NOMO-1 treated with dmso at 0.1 percent for 144 hours (cell line): ENCODE measurements at regions not wholly inside any gene's neighbourhood (a gene's known extent, or its start where the extent isn't known, plus 50 kb on each side); places are given as distances from the start of the nearest gene placed in this dataset.
"Not testable (repeated sequence)": the region's sequence is repeated elsewhere in the genome, so short reads cannot be mapped to it uniquely, and the experiment has no call there.

Experiments used
- DNase-seq: peaks from one replicate; lab custom pipeline; 2025; ENCODE audit not compliant: unreplicated experiment; lab: John Stamatoyannopoulos, UW

DNA sequence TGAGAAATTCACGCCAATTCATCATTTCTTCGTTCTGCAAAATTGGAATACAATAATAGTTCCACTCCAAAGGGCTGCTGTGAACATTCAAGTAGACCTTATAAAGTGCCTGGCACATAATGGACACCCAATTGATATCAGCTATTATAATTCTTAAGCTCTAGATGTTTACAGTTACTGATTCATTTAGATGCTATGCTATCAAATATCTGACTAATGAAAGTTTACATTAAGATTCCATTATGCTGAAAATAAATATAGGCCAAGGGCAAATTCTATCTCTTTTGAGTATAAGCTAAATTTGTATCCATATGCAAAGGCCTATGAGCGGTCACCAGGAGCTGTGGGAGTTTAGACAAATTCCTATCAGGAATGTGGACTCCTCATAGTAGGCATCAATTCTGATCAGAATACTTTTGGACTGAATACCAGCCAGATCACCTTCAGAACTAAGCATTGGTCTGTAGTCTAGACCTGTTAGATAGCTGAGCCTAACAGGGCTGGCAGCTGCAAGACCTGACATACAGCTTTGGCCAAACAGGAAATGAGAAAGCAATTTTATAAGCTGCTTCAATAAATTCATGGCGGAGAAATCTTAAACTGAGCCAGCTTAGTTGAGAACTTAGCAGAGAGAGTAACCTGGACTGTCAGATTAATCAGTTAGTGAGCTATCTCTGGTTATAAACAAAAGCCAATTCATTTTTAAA, 384.3 kb upstream of the ACTRT1 start:
- no peak for DNase-seq

DNA sequence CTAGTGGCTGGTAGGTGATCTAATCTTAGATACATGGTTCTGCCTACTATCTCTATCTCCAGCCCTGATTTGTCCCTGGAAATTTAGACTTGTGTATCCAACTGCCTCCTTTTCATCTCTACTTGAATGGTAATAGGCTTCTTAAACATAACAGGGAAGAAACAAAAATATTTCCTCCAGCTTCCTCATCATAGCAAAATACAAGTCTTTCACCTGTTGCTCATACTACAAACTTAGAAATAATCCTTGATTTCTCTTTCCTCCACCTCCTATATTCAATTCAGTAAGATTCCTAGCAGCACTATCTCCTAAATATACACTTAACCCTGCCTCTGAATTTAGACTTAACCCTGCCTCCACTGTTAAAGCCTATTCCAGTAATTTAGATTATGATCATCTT, 373.3 kb upstream of the ACTRT1 start:
- no peak for DNase-seq

DNA sequence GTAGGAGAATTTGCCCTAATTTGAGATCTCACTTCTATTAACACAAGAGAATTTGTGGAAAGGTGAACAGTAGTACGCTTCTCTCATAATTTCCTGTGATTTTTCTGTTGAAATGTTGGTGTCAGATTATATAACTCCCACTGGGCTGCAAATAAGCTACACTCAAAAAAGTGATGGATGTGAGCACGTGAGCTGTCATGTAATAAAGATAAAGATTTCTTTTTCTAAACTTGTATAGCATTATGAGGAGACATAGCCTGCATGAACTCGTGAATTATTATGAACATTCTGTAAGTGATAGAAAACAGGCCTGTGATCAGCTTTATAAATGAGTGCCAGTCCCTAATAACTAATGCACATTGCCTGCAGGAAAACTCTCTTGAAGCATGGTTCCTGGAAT, 356.6 kb upstream of the ACTRT1 start:
- DNase-seq: no peak

DNA sequence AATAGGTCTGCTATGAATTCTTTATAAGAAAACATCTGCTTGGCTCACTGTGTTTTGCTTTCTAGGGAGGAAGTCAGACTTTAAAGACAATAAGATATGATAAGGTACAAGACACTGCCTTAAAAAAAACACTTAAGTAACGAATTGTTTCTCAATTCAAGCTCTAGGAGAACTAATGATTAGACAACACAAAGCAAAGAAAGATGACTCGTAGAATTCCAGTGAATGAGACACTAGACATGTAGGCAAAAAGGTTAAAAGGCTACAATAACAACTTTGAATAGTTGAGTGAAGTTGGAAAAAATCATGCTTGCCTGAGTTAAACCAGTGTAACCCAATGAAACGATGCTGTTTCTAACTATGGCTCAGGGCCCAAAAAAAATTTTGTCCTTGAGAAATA, 344.4 kb upstream of the ACTRT1 start:
- DNase-seq: no peak

DNA sequence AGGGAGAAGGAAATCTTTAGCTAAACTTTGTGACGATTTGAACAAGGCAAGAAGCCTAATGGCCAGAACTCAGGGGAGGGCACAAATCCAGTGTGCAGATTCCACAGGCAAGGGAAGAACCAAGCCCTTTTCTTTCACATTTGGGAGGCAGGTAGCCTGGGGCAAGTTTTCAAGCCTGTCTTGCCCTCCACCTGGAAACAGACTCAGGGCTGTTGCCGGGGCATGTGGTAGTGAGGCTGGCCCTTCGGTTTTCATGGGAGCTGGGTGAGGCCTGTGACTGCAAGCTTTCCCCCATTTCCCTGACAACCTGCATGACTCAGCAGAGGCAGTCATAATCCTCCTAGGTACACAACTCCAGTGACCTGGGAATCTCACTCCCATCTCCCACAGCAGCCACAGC, 331.6 kb upstream of the ACTRT1 start:
- DNase-seq: not testable (repeated sequence)

DNA sequence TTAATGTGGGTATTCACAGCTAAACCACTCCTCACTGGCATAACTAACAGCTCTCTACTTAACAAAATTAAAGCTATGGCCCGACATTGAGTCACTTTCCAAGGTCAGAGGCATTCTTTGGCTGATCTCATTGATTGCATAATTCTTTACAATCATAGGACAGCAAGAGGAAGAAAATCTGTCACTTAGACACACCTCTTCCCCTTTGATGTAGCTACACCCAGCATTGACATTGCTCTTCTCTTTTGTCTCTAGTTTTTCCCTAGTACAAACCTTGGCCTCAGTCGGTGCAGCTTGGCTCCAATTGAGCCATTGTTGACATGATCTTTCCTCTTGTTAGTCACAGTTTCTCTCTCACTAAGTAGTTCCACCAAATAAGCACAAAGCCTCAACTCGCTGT, 313.3 kb upstream of the ACTRT1 start:
- no peak for DNase-seq

DNA sequence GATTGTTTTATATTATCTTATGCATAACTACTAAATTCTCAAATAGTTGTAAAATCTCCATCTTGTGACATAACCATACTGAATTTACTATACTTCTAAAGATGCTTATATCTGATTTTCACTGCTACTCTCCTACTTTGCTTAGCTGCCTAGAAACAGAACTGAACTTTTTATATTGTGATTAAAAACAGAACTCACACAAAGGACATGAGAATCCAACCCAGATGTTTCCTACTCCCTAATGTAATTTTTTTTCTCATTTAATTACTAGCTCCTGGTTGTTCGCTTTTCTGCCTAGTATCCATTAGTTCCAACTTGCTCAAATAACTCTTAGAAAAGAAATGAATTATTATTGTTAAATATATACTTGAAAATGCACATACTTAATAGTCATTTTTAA, 283.5 kb upstream of the ACTRT1 start:
- no peak for DNase-seq

DNA sequence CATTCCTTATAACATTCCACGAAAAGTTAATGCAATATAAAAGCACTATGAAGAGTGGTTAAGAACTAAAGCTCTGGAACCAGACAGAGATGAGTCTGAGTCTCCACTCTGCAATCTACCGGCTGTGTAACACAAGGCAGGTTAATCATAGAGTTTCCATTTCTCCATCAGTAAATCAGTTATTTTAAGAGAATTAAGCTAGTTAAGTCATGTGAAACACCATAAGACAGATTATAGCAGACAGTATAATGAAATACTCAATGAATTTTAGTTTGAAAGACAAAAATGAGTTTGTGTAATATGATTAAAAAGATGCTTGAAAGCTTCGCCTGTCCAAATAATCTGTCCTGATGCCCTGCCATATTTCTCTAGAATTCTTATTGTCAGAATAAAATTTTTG, 282.6 kb upstream of the ACTRT1 start:
- DNase-seq: no peak

DNA sequence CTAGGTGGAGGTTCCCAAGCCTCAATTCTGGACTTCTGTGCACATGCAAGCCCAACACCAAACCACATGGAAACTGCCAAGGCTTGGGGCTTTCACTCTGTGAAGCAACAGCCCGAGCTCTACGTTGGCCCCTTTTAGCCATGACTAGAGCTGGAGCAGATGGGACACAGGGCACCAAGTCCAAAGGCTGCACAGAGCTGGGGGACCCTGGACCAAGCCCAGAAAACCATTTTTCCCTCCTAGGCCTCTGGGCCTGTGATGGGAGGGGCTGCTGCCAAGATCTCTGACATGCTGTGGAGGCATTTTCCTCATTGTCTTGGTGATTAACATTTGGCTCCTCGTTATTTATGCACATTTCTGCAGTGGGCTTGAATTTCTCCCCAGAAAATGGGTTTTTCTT, 258.7 kb upstream of the ACTRT1 start:
- DNase-seq: no peak

DNA sequence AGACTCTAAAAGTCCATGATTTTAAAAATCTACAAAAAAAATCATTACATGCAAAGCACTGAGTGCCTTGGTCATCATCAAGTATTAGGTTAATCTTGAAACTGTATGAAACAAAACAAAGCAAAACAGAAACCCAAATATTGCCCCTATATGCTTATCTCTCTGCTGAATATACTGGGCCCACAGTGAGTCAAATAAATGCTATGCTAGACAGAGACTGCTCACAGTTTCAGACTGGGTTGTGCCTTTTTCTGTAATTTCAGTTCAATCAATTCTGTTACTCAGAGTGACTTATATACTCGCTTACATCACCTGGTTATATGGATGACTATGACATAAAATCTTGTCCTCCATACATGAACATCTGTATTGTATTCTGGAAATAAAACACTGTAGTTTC, 257.1 kb upstream of the ACTRT1 start:
- no peak for DNase-seq

DNA sequence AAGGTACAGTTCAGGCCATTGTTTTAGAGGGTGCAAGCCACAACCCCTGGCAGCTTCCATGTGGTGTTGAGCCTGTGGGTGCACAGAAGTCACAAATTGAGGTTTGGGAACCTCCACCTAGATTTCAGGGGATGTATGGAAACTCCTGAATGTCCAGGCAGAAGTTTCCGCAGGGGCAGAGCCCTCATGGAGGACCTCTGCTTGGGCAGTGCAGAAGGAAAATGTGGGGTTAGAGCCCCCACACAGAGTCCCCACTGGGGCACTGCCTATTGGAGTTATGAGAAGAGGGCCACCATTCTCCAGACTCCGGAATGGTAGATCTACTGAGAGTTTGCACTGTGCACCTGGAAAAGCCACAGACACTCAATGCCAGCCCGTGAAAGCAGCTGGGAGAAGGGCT, 242.0 kb upstream of the ACTRT1 start:
- no peak for DNase-seq

DNA sequence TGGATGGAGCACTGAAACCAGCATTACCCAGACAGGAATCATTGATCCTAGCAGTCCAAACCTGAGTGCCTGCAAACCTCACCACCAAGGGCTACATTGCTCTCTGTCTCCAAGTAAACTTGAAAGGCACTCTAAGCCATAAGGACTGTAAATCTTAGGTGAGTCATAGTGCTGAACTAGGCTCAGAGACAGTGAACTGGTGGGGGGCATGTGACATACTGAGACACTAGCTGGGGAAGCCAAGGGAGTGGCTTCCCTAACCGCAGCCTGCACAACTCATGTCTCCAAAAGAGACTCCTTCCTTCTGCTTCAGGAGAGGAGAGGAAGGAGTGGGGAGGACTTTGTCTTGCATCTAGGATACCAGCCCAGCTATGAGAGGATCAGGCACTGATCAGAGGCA, 235.5 kb upstream of the ACTRT1 start:
- DNase-seq: no peak

DNA sequence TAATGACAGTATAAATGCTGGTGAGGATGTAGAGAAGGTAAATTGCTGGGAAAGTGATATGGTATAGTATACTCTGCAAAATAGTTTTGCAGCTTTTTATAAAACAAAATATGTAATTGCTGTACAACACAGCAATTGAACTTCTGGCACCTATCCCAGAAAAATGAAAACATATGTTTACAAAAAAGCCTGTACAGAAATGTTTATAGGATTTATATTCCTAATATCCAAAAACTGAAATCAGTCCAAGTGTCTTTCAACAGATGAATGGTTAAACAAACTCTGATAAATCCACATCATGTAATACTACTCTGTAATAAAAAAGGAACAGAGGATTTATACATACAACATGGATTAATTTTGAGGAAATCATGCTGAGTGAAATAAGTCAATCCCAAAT, 198.4 kb upstream of the ACTRT1 start:
- DNase-seq: no peak

DNA sequence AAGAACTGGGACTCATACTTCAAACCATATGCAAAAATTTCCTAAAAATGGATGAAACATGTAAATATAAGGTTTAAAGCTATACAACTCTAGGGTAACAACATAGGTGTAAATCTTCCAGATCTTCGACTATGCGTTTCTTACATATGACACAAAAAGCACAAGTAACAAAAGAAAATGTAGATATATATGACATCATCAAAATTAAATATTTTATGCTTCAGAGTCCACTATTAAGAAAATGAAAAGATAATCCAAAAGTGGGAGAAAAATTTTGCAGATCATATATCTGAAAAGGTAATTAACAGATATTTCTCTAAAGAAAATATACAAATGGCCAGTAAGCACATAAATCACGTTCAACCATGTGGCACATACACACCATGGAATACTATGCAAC, 164.2 kb upstream of the ACTRT1 start:
- no peak for DNase-seq

DNA sequence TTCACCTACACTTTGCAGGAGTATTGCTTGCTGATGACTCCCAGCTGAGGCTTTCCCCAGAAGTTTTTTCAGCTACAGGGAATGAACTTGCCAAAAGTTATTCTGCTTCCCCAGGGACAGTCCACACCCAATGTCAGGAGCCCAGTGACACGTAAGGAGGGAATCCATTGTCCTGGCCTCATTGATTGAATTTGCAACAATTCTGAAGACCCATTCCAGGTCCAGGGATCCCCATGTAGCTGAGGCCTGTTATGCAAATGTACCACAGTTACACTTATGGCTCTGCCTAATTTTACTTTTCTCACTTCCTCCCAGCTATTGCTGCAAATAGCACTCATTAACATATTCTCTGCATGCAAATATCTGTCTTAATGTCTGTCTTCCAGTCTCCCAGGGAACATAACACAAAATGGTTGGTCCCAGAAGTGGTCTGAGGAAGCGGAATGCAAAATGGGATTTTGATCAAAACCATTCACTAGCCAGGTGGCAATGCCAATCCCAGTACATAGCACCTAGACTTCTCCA, 113.7 kb upstream of the ACTRT1 start:
- no peak for DNase-seq

DNA sequence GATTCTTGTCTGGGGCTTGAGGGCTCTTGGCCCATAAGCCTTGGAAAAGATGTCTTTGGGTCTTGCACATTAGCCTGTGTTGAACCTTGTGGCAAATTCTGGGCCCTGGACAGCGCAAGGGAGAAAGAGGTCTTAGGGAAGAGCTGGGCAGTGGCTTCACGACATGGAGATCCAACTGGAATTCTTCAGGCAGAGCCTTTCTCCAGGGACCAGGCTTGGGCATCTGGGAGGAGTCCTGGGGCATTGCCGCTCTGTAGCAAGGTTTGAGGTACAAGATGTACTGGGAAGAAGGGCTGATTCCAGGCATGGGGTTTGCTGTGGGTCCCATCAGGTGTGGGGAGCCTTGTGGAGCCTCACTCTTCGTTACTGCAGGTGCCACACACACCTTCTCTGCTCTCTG, 104.0 kb upstream of the ACTRT1 start:
- no peak for DNase-seq

DNA sequence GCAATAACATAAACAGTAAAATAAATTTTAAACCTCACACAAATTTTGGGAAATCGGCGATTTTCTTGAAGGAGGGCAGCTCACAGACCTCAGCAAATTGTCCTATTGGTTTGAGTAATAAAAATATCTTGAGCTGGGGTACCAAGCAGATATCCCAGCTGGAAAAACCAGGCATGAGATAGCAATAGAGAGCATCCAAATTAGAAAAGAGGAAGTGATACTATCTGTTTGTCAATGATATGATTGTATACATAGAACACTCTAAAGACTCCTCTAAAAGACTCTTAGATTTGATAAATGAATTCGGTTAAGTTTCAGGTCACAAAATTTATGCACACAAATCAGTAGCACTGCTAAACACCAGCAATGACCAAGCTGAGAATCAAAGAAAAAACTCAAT, 90.5 kb upstream of the ACTRT1 start:
- no peak for DNase-seq

DNA sequence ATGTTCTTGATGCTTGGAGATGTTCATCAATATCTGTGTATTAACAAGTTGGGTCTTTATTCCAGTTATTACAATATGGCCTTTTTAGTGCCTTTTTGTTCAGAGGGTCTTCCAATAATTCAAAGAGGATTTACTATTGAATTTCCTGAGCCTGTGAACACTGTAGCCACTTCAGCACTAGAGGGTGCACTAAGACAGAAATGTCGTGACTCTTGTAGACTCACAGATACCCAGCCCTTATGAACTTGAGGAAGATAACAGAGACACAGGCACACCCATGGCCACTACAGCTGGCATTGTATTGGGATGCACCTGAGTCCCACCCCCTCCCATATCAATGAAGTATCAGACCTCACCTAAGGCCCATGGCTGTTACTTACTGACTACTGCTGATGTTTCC, 54.4 kb upstream of the ACTRT1 start:
- DNase-seq: no peak

DNA sequence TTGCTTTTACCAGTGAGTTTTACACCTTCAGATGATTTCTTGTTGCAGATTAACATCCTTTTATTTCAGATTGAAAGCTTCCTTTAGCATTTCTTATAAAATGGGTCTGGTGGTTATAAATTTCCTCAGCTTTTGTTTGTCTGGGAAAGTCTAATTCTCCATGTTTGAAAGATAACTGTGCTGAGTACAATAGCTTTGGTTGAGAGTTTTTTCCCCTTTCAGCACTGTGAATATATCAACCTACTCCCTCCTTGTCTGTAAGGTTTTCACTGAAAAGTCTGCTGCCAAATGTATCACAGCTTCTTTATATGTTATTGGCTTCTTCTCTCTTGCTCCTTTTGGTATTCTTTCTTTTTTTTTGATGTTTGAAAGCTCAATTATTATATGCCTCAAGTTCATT, 53.5 kb upstream of the ACTRT1 start:
- DNase-seq: no peak
